Embryonic facial prominence (tissue), 1 donor: ENCODE measurements at regions not wholly inside any gene's neighbourhood (a gene's known extent, or its start where the extent isn't known, plus 50 kb on each side); places are given as distances from the start of the nearest gene placed in this dataset.
"Not testable (repeated sequence)": the region's sequence is repeated elsewhere in the genome, so short reads cannot be mapped to it uniquely, and the experiment has no call there.

Experiments
- DNase-seq: peaks from one replicate; pipeline ENCODE4 v3.0.0-alpha.2; 2016; ENCODE audit errors: extremely low spot score

- no peak for DNase-seq
These were observed 70.4 kb downstream of the TDRD15 start for GRCh38 chr2:21194147-21194546.

DNA sequence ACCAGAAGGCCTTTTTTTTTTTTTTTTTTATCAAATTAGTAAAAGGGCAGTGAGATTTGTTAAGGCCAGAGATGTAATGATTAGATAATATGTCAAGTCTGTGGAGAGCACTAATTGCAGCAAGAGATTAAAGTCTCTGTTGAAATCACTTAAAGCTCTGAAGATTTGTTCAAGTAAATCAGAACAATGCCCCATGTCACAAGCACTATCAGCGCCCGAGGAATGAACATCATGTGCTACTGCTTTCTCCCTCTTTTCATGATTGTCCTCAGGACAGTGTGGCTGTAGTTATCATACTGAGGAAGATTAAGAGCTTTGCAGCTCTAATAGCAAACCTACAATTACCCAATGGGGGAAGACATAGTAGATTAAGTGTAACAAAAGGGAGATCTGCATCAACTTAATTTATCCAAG is 71.1 kb downstream of the TDRD15 start:
- no peak for DNase-seq

- DNase-seq, result no peak
These were observed 71.6 kb downstream of the TDRD15 start for GRCh38 chr2:21195326-21195725.

- DNase-seq, result no peak
These were observed 74.9 kb downstream of the TDRD15 start for GRCh38 chr2:21198637-21199036.

DNA sequence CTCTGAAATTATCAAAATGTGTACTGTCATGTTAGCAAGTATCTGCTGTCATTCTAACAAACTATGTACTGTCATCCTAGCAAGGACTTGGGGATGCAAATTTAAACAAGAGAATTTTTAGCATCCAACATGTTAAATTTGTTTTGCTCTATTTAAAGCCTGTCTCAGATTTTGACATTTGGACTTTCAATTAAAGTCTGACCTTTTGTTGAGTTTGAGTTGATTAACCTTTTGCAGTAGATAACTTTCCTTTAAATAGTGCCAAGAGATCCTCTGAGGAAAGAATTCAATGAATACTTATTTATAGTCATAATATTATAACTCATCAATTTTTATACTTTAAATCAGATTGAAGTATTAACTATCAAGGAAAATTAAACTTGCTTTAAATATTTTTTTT is 80.2 kb downstream of the TDRD15 start:
- no peak for DNase-seq

DNA sequence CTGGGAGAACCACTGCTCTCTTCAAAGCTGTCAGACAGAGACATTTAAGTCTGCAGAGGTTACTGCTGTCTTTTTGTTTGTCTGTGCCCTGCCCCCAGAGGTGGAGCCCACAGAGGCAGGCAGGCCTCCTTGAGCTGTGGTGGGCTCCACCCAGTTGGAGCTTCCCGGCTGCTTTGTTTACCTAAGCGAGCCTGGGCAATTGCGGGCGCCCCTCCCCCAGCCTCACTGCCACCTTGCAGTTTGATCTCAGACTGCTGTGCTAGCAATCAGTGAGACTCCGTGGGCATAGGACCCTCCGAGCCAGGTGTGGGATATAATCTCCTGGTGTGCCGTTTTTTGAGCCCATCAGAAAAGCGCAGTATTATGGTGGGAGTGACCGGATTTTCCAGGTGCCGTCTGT is 90.3 kb downstream of the TDRD15 start:
- not testable (repeated sequence) for DNase-seq

GRCh38 chr2:21217442-21217841 is 93.7 kb downstream of the TDRD15 start:
- no peak for DNase-seq

- DNase-seq, result no peak
These were observed 97.2 kb downstream of the TDRD15 start for GRCh38 chr2:21220930-21221329.

- DNase-seq, result no peak
These were observed 99.8 kb downstream of the TDRD15 start for GRCh38 chr2:21223618-21224017.

DNA sequence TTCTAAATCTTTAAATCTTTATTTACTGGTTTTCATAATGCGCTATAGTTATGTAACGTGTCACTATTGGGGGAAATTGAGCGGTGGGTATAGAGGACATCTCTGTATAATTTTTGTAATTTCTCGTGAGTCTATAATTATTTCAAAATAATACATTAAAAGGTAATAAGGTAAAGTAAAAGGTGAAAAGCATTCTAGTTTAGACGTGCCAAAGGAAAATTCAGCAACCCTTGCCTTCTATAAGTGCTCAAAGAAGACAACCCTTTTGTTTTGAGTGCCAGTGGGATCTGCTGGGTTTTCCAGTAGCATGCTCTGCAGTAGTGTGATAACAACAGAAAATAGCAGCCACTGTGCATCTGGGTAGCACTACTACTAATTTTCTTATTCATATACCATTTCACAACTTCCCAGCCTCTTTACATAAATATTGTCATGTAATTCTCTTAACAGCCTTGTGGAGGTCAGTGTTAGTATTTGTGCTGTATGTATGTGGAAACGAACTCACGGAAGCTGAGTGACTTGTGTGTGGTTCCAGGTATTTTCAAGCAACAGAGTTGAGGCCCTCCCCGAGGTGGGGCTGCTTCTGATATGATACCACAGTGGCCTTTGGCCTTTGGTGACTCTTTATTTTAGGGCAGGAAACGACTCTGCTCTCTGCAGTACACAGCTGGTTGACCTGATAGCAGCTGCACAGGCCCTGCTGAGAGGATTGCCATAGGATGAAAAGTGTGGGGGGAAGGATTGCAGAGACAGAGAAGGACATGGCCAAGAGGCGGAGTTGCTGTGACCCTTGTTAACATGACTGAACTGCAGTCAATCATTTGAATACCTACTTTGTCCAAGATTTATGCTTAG is 104.5 kb downstream of the TDRD15 start:
- DNase-seq, result no peak

- DNase-seq, result no peak
These were observed 105.5 kb downstream of the TDRD15 start for GRCh38 chr2:21229302-21229701.

DNA sequence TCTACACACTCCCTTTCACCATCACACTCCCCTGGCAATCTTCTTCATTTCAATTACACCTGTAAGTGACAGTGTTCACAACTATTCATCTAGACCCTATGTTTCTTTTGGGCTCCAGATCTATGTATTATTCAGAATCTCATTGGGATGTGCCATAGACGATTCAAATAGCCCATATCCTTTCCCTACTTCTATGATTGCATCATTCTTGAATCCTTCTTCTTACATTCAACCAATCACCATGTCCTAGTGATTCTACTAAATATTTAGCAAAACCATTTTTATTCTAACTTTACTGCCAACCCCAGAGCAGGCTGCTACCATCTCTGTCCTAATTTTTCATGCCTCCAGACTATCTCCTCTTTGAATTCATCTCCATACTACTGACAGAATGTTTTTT is 106.4 kb downstream of the TDRD15 start:
- no peak for DNase-seq

- no peak for DNase-seq
These were observed 108.2 kb downstream of the TDRD15 start for GRCh38 chr2:21231985-21232384.

GRCh38 chr2:21233194-21233593 is 109.4 kb downstream of the TDRD15 start:
- DNase-seq, result no peak

GRCh38 chr2:21234001-21234400 is 110.2 kb downstream of the TDRD15 start:
- DNase-seq, result no peak

GRCh38 chr2:21234464-21235120 is 110.8 kb downstream of the TDRD15 start:
- DNase-seq, result no peak

- DNase-seq, result not testable (repeated sequence)
These were observed 116.0 kb downstream of the TDRD15 start for GRCh38 chr2:21239749-21240148.

DNA sequence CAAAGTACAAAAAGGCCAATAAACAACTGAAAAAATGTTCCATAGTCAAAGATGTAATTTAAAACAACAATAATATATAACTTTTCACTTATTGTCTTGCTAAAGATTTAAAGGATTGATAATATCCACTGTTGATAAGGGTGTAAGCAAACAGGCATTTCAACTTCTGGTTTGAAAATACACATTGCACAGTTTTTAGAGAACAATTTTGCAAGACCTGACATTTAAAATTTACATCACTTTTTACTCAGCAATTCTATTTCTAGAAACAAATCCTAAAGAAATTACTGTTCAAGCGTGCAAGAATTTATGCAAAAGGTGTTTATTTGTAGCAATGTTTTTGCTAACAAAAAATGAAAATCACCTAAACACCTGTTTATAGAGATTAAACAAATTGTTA is 120.4 kb downstream of the TDRD15 start:
- no peak for DNase-seq

DNA sequence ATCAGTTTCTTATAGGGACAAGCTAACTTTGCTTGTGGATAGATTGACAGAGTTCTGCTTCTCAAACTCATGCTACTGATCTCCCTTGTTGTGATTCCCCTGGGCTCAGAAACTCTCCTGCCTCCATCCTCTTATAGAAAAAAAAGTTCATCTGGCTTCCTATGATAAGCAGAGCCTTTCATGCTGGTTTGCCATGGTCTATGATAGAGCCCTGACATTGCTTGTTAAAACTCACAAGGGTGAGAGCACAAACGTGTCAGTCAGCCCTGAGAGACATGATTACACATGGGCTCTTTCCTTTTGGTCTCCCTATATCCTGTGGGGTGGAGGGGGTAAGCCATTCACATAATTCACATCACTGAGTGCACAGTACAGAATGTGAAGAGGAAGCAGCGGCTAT is 121.8 kb downstream of the TDRD15 start:
- no peak for DNase-seq

DNA sequence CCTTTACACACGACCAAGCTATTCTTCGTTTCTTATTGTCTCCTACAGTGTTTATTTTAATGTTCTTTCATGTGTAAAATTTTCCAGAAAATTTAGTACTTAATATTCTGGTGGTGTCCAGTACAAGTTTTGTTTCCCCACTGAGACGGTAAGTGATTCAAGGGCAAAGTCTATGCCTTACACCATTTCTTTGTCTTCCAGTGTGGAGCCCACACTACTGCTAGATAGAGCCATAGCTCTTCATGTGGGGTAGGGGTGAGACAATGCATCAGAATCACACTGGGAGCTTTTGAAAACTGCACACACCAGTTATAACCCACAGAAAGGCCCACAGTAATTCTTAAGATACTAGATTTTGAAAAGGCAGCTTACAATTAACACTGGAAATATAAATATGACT is 125.6 kb downstream of the TDRD15 start:
- no peak for DNase-seq

DNA sequence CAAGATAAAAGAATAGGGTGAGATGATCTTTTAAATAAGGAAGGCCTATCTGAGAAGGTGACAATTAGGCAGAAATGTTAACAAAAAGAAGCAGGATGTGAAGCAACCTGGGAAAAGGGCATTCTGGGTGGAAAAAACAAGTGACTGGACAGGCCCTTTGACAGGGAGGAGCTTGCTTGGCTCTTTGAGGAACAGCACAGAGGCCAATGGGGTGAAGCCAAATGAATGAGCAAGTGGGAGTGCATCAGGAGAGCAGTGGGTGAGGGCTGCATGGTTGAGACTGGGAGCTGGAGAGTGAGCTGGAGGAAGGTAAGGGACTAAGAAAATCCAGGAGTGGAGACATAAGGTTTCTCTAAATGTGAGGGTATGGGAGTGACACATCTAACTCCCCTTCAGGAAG is 126.9 kb downstream of the TDRD15 start:
- DNase-seq, result no peak

- DNase-seq, result no peak
These were observed 127.6 kb downstream of the TDRD15 start for GRCh38 chr2:21251216-21251980.
